ENCODE measurements at regions not wholly inside any gene's neighbourhood (a gene's known extent, or its start where the extent isn't known, plus 50 kb on each side); places are given as distances from the start of the nearest gene placed in this dataset.

- TF ChIP-seq, protein P1, sequence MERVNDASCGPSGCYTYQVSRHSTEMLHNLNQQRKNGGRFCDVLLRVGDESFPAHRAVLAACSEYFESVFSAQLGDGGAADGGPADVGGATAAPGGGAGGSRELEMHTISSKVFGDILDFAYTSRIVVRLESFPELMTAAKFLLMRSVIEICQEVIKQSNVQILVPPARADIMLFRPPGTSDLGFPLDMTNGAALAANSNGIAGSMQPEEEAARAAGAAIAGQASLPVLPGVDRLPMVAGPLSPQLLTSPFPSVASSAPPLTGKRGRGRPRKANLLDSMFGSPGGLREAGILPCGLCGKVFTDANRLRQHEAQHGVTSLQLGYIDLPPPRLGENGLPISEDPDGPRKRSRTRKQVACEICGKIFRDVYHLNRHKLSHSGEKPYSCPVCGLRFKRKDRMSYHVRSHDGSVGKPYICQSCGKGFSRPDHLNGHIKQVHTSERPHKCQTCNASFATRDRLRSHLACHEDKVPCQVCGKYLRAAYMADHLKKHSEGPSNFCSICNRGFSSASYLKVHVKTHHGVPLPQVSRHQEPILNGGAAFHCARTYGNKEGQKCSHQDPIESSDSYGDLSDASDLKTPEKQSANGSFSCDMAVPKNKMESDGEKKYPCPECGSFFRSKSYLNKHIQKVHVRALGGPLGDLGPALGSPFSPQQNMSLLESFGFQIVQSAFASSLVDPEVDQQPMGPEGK (CRISPR knock-in tag; IDR thresholded peaks at IDR 0.05; ENCODE audit: borderline replicate concordance): no peak
- TF ChIP-seq ARNTL (CRISPR knock-in tag; IDR thresholded peaks at IDR 0.05; ENCODE audit: borderline replicate concordance, low read depth) (no peak), TCF4 (CRISPR knock-in tag; IDR thresholded peaks at IDR 0.05; ENCODE audit: borderline replicate concordance) (no peak), ZNF8 (CRISPR knock-in tag; IDR thresholded peaks at IDR 0.05) (no peak), BACH2 (CRISPR knock-in tag; IDR thresholded peaks at IDR 0.05; ENCODE audit: borderline replicate concordance) (no peak), TOX (CRISPR knock-in tag; IDR thresholded peaks at IDR 0.05; ENCODE audit: borderline replicate concordance) (no peak), ZFP3 (CRISPR knock-in tag; IDR thresholded peaks at IDR 0.05) (no peak), PPARA (CRISPR knock-in tag; IDR thresholded peaks at IDR 0.05; ENCODE audit: borderline replicate concordance) (no peak), ZNF565 (CRISPR knock-in tag; conservative IDR thresholded peaks at IDR 0.05; ENCODE audit: low read depth) (no peak), RARB (CRISPR knock-in tag; IDR thresholded peaks at IDR 0.05) (no peak), ZFP30 (CRISPR knock-in tag; IDR thresholded peaks at IDR 0.05) (no peak), CSRNP3 (CRISPR knock-in tag; IDR thresholded peaks at IDR 0.05) (no peak), POU6F1 (CRISPR knock-in tag; IDR thresholded peaks at IDR 0.05; ENCODE audit: borderline replicate concordance, low read depth) (no peak)
- TF ChIP-seq, protein P2, sequence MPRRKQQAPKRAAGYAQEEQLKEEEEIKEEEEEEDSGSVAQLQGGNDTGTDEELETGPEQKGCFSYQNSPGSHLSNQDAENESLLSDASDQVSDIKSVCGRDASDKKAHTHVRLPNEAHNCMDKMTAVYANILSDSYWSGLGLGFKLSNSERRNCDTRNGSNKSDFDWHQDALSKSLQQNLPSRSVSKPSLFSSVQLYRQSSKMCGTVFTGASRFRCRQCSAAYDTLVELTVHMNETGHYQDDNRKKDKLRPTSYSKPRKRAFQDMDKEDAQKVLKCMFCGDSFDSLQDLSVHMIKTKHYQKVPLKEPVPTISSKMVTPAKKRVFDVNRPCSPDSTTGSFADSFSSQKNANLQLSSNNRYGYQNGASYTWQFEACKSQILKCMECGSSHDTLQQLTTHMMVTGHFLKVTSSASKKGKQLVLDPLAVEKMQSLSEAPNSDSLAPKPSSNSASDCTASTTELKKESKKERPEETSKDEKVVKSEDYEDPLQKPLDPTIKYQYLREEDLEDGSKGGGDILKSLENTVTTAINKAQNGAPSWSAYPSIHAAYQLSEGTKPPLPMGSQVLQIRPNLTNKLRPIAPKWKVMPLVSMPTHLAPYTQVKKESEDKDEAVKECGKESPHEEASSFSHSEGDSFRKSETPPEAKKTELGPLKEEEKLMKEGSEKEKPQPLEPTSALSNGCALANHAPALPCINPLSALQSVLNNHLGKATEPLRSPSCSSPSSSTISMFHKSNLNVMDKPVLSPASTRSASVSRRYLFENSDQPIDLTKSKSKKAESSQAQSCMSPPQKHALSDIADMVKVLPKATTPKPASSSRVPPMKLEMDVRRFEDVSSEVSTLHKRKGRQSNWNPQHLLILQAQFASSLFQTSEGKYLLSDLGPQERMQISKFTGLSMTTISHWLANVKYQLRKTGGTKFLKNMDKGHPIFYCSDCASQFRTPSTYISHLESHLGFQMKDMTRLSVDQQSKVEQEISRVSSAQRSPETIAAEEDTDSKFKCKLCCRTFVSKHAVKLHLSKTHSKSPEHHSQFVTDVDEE (CRISPR knock-in tag; IDR thresholded peaks at IDR 0.05): no peak
These were observed 133.2 kb upstream of the IVNS1ABP start for GRCh38 chr1:185450060-185450788.

Measured in SK-N-SH treated with all-trans-retinoic acid at 6 μM for 48 hours (cell line).